ENCODE measurements at regions not wholly inside any gene's neighbourhood (a gene's known extent, or its start where the extent isn't known, plus 50 kb on each side); places are given as distances from the start of the nearest gene placed in this dataset.

- Histone ChIP-seq H3K27ac (no peak overlapping the region), H3K27me3 (replicated peaks; ENCODE audit: insufficient read depth) (no peaks in the 10 kb centered on the region), H3K4me3 (no peak overlapping the region), H3K36me3 (no peaks in the 10 kb centered on the region), H3K9me3 (no peaks in the 10 kb centered on the region), H3K4me1 (ENCODE audit: control insufficient read depth in 1 of 2, low read depth in 2 of 2) (no peaks in the 10 kb centered on the region)
- ATAC-seq (ENCODE audit: insufficient number of reproducible peaks, low FRiP score, low read depth) (no peak), DNase-seq (ENCODE audit: low spot score) (no peak)
- TF ChIP-seq CTCF (IDR thresholded peaks at IDR 0.05) = no peak
Measured at GRCh38 chr2:16061441-16062217, 121.3 kb downstream of the MYCN start.

GRCh38 chr2:16060936-16061338 is 120.6 kb downstream of the MYCN start:
- H3K4me1 ChIP-seq (ENCODE audit: control insufficient read depth in 1 of 2, low read depth in 2 of 2) = peaks cover 0 to 4% of the 10 kb centered on the region in 2 donors
- no peaks in the 10 kb centered on the region for H3K27me3 ChIP-seq (replicated peaks; ENCODE audit: insufficient read depth)
- H3K36me3 ChIP-seq = no peaks in the 10 kb centered on the region
- no peak overlapping the region for H3K27ac ChIP-seq
- H3K9me3 ChIP-seq = no peaks in the 10 kb centered on the region
- DNase-seq (ENCODE audit: low spot score) = no peak
- no peak overlapping the region for H3K4me3 ChIP-seq
- no peak for TF ChIP-seq CTCF (IDR thresholded peaks at IDR 0.05)
- ATAC-seq (ENCODE audit: insufficient number of reproducible peaks, low FRiP score, low read depth) = no peak

- no peak for ATAC-seq (ENCODE audit: insufficient number of reproducible peaks, low FRiP score, low read depth)
- H3K27ac ChIP-seq = no peak overlapping the region
- H3K4me1 ChIP-seq (ENCODE audit: control insufficient read depth in 1 of 2, low read depth in 2 of 2) = peaks cover 0 to 8% of the 10 kb centered on the region in 2 donors
- H3K4me3 ChIP-seq = no peak overlapping the region
- H3K36me3 ChIP-seq = no peaks in the 10 kb centered on the region
- no peaks in the 10 kb centered on the region for H3K9me3 ChIP-seq
- H3K27me3 ChIP-seq (replicated peaks; ENCODE audit: insufficient read depth) = no peaks in the 10 kb centered on the region
- DNase-seq (ENCODE audit: low spot score) = no peak
- TF ChIP-seq CTCF (IDR thresholded peaks at IDR 0.05) = no peak
Measured at GRCh38 chr2:16060125-16060935, 120.0 kb downstream of the MYCN start.

- no peak overlapping the region for H3K27ac ChIP-seq
- DNase-seq (ENCODE audit: low spot score) (no peak), ATAC-seq (ENCODE audit: insufficient number of reproducible peaks, low FRiP score, low read depth) (no peak)
- H3K36me3 ChIP-seq = no peaks in the 10 kb centered on the region
- H3K9me3 ChIP-seq = no peaks in the 10 kb centered on the region
- no peak overlapping the region for H3K4me3 ChIP-seq
- no peak for TF ChIP-seq CTCF (IDR thresholded peaks at IDR 0.05)
- H3K27me3 ChIP-seq (replicated peaks; ENCODE audit: insufficient read depth) = no peaks in the 10 kb centered on the region
- H3K4me1 ChIP-seq (ENCODE audit: control insufficient read depth in 1 of 2, low read depth in 2 of 2) = peaks cover 0 to 8% of the 10 kb centered on the region in 2 donors
Measured at GRCh38 chr2:16059393-16060016, 119.2 kb downstream of the MYCN start.
